ENCODE measurements at regions not wholly inside any gene's neighbourhood (a gene's known extent, or its start where the extent isn't known, plus 50 kb on each side); places are given as distances from the start of the nearest gene placed in this dataset.

- H3K9me3 ChIP-seq (ENCODE audit: control insufficient read depth, insufficient read depth, low read length), result no peaks in the 10 kb centered on the region
- no peak overlapping the region for H3K9ac ChIP-seq (ENCODE audit: low read depth, low read length)
- H3K36me3 ChIP-seq (ENCODE audit: insufficient read depth, low read length), result no peaks in the 10 kb centered on the region
- H3K4me1 ChIP-seq (ENCODE audit: insufficient read depth, low read length), result peaks cover 5% of the 10 kb centered on the region; the same call in 1 of the 2 replicates
Observed at GRCh38 chr15:70212286-70212962, 114.7 kb upstream of the TLE3 start.

GRCh38 chr15:70210528-70210927 is 112.8 kb upstream of the TLE3 start:
- H3K4me1 ChIP-seq (ENCODE audit: insufficient read depth, low read length), result peaks cover 5% of the 10 kb centered on the region; the same call in 1 of the 2 replicates
- no peak overlapping the region for H3K9ac ChIP-seq (ENCODE audit: low read depth, low read length)
- no peaks in the 10 kb centered on the region for H3K9me3 ChIP-seq (ENCODE audit: control insufficient read depth, insufficient read depth, low read length)
- no peaks in the 10 kb centered on the region for H3K36me3 ChIP-seq (ENCODE audit: insufficient read depth, low read length)

DNA sequence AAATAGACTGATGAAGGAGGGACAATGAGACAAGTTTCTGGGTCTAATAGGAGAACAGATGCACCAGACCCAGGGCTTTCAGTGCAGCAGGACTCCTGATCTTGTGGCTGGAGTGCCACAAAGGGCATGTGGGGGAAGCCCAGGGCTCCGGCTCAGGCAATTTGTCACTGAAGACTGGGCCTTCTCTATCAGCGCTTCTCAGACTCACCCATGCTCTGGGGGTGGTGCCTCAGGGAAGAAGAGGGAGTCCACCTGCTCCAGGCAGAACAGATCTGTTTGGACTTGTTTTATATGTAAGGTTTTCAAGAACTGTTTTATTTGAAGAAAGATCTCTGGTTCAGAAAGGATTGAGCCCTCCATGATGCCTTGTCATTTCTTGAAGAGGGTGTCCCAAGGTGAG is 112.4 kb upstream of the TLE3 start:
- Histone ChIP-seq H3K36me3 (ENCODE audit: insufficient read depth, low read length) (no peaks in the 10 kb centered on the region), H3K9me3 (ENCODE audit: control insufficient read depth, insufficient read depth, low read length) (no peaks in the 10 kb centered on the region), H3K9ac (ENCODE audit: low read depth, low read length) (no peak overlapping the region), H3K4me1 (ENCODE audit: insufficient read depth, low read length) (peaks cover 5% of the 10 kb centered on the region; the same call in 1 of the 2 replicates)

DNA sequence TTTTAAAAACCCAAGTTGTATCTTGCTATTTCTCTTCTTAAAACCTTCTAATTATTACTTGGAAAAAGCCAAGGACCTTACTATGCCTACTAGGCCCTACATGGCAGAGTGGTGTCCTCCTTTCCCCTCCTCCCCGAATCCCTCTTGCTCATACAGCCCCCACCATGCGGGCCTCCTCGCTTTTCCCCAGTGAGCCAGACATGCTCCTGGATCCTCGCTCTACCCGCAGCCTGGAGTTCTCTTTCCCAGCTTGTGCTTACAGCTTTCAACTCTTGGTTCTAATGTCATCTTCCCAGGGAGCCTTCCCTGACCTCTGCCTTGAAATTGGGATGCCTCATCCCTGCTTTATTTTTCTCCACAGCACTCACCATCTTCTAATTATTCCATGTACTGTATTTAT is 111.8 kb upstream of the TLE3 start:
- H3K4me1 ChIP-seq (ENCODE audit: insufficient read depth, low read length), result peaks cover 5% of the 10 kb centered on the region; the same call in 1 of the 2 replicates
- H3K9ac ChIP-seq (ENCODE audit: low read depth, low read length), result no peak overlapping the region
- no peaks in the 10 kb centered on the region for H3K36me3 ChIP-seq (ENCODE audit: insufficient read depth, low read length)
- no peaks in the 10 kb centered on the region for H3K9me3 ChIP-seq (ENCODE audit: control insufficient read depth, insufficient read depth, low read length)

DNA sequence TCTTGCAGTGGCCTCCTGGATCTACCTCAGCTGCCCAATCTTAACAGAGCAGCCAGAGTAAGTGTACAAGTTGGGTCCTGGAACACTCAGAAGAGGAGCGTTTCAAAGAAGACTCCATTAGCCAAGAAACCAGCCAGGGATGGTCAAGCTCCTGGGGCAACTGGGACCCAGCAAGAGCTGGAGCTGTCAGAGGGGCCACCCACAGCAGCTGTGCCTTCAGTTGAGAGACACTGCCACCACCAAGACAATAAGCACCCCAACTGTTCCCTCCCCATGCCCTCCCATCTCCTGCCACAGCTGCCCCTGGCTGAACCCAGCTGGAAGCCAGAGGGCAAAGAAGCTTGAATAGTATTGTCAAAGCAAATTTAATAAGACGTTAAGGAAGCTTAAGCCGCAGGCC is 110.6 kb upstream of the TLE3 start:
- peaks cover 5% of the 10 kb centered on the region; the same call in 1 of the 2 replicates for H3K4me1 ChIP-seq (ENCODE audit: insufficient read depth, low read length)
- H3K9ac ChIP-seq (ENCODE audit: low read depth, low read length), result no peak overlapping the region
- H3K9me3 ChIP-seq (ENCODE audit: control insufficient read depth, insufficient read depth, low read length), result no peaks in the 10 kb centered on the region
- H3K36me3 ChIP-seq (ENCODE audit: insufficient read depth, low read length), result no peaks in the 10 kb centered on the region

GRCh38 chr15:70206668-70207067 is 109.0 kb upstream of the TLE3 start:
- Histone ChIP-seq H3K36me3 (ENCODE audit: insufficient read depth, low read length) (no peaks in the 10 kb centered on the region), H3K9me3 (ENCODE audit: control insufficient read depth, insufficient read depth, low read length) (no peaks in the 10 kb centered on the region), H3K9ac (ENCODE audit: low read depth, low read length) (no peak overlapping the region), H3K4me1 (ENCODE audit: insufficient read depth, low read length) (no peaks in the 10 kb centered on the region)

DNA sequence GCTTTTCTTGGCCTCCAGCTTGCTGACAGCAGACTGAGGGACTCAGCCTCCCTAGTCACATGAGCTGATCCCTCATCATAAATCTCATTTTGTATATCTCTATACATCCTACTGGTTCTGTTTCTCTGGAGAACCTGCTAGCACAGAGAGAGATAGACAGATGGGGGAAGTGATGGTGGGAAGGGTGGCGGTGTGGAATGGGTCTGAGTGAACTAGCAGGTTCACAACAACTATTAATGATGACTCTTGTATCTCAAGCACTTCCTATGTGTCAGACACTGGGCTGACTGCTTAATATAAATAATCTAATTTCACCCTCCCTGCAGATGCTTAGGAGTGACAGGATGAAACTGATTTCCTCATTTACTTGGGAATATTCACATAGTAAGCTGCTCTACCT is 106.9 kb upstream of the TLE3 start:
- peaks cover 2% of the 10 kb centered on the region; the same call in 1 of the 2 replicates for H3K4me1 ChIP-seq (ENCODE audit: insufficient read depth, low read length)
- no peak overlapping the region for H3K9ac ChIP-seq (ENCODE audit: low read depth, low read length)
- no peaks in the 10 kb centered on the region for H3K9me3 ChIP-seq (ENCODE audit: control insufficient read depth, insufficient read depth, low read length)
- no peaks in the 10 kb centered on the region for H3K36me3 ChIP-seq (ENCODE audit: insufficient read depth, low read length)

GRCh38 chr15:70203981-70204560 is 106.4 kb upstream of the TLE3 start:
- Histone ChIP-seq H3K36me3 (ENCODE audit: insufficient read depth, low read length) (no peaks in the 10 kb centered on the region), H3K9ac (ENCODE audit: low read depth, low read length) (no peak overlapping the region), H3K9me3 (ENCODE audit: control insufficient read depth, insufficient read depth, low read length) (no peaks in the 10 kb centered on the region), H3K4me1 (ENCODE audit: insufficient read depth, low read length) (peaks cover 8% of the 10 kb centered on the region)

- H3K9me3 ChIP-seq (ENCODE audit: control insufficient read depth, insufficient read depth, low read length), result no peaks in the 10 kb centered on the region
Observed at GRCh38 chr15:70202756-70203155, 105.0 kb upstream of the TLE3 start.

DNA sequence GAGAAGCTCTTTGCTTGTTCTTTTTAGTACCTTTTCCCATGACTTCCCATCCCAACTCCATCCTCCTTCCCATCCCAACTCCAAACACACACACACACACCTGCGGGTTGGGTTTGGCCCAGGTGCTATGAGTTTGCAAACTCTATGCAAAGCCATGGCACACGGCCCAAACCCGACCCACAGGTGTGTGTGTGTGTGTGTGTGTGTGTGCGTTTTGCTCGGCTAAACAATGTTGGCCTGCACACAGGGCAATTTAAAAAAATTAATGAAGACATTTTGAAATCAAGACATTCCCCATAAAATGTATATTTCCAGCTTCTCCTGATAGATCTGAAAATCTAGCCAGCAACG is 103.7 kb upstream of the TLE3 start:
- no peaks in the 10 kb centered on the region for H3K36me3 ChIP-seq (ENCODE audit: insufficient read depth, low read length)
- no peak overlapping the region for H3K9ac ChIP-seq (ENCODE audit: low read depth, low read length)
- peaks cover 16% of the 10 kb centered on the region for H3K4me1 ChIP-seq (ENCODE audit: insufficient read depth, low read length)
- no peaks in the 10 kb centered on the region for H3K9me3 ChIP-seq (ENCODE audit: control insufficient read depth, insufficient read depth, low read length)

More at GRCh38 chr15:70202756-70203155, 105.0 kb upstream of the TLE3 start:
- Histone ChIP-seq H3K9ac (ENCODE audit: low read depth, low read length) (no peak overlapping the region), H3K4me1 (ENCODE audit: insufficient read depth, low read length) (peaks cover 8% of the 10 kb centered on the region), H3K36me3 (ENCODE audit: insufficient read depth, low read length) (no peaks in the 10 kb centered on the region)

GRCh38 chr15:70200511-70201424 is 103.1 kb upstream of the TLE3 start:
- Histone ChIP-seq H3K9me3 (ENCODE audit: control insufficient read depth, insufficient read depth, low read length) (no peaks in the 10 kb centered on the region), H3K4me1 (ENCODE audit: insufficient read depth, low read length) (peaks cover 22% of the 10 kb centered on the region), H3K36me3 (ENCODE audit: insufficient read depth, low read length) (no peaks in the 10 kb centered on the region), H3K9ac (ENCODE audit: low read depth, low read length) (no peak overlapping the region)

DNA sequence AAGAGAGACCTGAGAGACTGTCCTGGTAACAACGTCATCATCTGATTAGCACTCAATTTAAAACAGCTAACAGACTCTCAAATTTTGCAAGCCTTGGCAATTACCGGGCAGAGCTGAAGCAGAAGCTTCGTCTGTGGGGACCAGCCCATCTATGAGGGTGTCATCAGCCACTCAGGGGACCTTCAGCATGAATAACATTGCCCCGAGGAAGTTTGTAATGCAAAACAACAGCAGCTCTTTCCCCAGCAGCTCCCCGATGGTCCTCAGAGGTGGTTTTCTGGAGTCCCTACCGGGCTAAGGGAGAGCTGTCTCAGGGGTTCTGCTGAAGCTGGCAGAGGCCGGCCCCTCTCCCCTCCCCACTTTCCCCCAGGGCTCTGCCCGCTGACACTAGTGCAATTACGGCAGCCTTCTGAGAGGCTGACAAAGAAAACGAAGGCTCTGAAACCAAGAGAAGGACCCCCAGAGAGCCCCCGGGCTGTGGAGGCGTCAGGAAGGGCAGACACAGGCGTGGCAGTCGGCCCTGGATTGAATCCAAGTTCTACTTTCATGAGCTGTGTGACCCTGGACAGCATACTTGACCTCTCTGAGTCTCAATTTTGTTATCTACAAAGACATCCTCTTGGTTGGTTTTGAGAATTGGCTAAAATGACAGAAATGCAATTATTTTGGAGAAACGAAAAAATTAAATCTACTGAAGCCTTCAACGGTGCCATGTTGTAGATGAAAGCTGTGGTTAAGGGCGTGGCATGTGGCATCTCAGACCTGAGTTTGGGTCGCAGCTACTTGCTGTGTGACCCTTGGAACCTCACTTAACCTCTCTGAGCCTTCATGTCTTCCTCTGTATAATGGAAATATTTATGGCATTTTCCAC is 102.1 kb upstream of the TLE3 start:
- Histone ChIP-seq H3K4me1 (ENCODE audit: insufficient read depth, low read length) (peaks cover 27% of the 10 kb centered on the region), H3K9me3 (ENCODE audit: control insufficient read depth, insufficient read depth, low read length) (no peaks in the 10 kb centered on the region), H3K9ac (ENCODE audit: low read depth, low read length) (no peak overlapping the region), H3K36me3 (ENCODE audit: insufficient read depth, low read length) (no peaks in the 10 kb centered on the region)

GRCh38 chr15:70199124-70199482 is 101.4 kb upstream of the TLE3 start:
- no peaks in the 10 kb centered on the region for H3K9me3 ChIP-seq (ENCODE audit: control insufficient read depth, insufficient read depth, low read length)
- no peak overlapping the region for H3K9ac ChIP-seq (ENCODE audit: low read depth, low read length)
- H3K4me1 ChIP-seq (ENCODE audit: insufficient read depth, low read length), result peaks cover 27% of the 10 kb centered on the region
- no peaks in the 10 kb centered on the region for H3K36me3 ChIP-seq (ENCODE audit: insufficient read depth, low read length)

All from ES-I3 (cell line).